PC-3 (cell line): ENCODE measurements at regions not wholly inside any gene's neighbourhood (a gene's known extent, or its start where the extent isn't known, plus 50 kb on each side); places are given as distances from the start of the nearest gene placed in this dataset.

Source experiments
- CTCF ChIP-seq: fragments of 300-600 bp; sonication (generic); conservative IDR thresholded peaks from 2 replicates; pipeline ENCODE4 v1.5.1; 2017; ENCODE audit warnings: antibody characterized with exemption, low read depth, mild to moderate bottlenecking, low read length
- EZH2 ChIP-seq: fragments of 300-600 bp; sonication (generic); IDR thresholded peaks from one replicate; pipeline ENCODE4 v1.6.1; 2017; ENCODE audit warnings: antibody characterized with exemption, mild to moderate bottlenecking, low read length; ENCODE audit not compliant: unreplicated experiment
- EZH2phosphoT487 ChIP-seq: fragments of 300-600 bp; sonication (generic); IDR thresholded peaks from 2 replicates; pipeline ENCODE4 v1.6.1; 2018; ENCODE audit warnings: mild to moderate bottlenecking, antibody characterized with exemption, low read length, borderline replicate concordance

- no peak for TF ChIP-seq CTCF
- TF ChIP-seq EZH2phosphoT487, result no peak
- TF ChIP-seq EZH2, result no peak
These were observed 912.7 kb upstream of the NR2F2 start for GRCh38 chr15:95417761-95418160.
